CD4-positive, alpha-beta T cell treated with Interleukin-15 for 1 hour (primary cell): ENCODE measurements at regions not wholly inside any gene's neighbourhood (a gene's known extent, or its start where the extent isn't known, plus 50 kb on each side); places are given as distances from the start of the nearest gene placed in this dataset.
"Not testable (repeated sequence)": the region's sequence is repeated elsewhere in the genome, so short reads cannot be mapped to it uniquely, and the experiment has no call there.

Experiments used
- DNase-seq: peaks from one replicate; pipeline ENCODE4 v3.0.0-alpha.2; 2020

DNA sequence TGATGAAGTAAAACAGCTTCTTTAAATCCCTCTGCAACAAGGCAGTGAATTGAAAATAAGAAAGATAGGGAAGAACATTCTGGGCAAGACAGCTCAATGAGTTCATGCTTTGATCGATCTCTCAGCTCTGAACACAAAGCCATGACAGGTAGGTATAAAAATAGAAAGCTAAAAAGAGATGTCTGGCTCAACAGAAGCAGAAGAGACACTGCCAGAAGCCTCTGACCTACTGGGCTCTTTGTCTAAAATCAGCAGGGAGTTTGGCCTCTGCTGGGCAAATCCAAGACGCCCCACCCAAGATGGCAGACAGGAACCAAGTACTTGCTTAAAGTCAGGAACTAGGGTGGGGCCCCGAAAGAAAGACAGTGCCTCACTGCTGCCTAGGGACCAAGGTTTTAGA is 2684.1 kb upstream of the TPTE start:
- DNase-seq, result not testable (repeated sequence)

DNA sequence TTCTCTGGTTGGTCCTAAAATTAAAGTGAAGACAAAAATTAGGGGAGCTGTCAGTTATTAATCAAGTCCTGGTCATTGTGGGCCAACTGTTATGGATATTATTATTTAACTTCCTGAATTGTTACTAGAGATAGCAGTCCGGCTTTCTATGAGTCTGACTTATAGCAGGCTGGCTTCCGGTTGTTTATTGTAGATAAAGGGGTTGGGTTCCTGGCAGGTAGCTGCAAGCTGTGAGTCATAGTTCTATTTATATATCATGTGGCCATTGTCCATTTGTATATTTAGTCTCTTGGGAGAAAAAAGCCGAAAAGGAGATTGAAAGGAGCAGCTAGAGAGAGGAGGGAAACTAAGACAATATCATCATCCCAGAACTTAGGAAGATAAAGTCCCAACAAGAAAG is 2668.0 kb upstream of the TPTE start:
- not testable (repeated sequence) for DNase-seq

DNA sequence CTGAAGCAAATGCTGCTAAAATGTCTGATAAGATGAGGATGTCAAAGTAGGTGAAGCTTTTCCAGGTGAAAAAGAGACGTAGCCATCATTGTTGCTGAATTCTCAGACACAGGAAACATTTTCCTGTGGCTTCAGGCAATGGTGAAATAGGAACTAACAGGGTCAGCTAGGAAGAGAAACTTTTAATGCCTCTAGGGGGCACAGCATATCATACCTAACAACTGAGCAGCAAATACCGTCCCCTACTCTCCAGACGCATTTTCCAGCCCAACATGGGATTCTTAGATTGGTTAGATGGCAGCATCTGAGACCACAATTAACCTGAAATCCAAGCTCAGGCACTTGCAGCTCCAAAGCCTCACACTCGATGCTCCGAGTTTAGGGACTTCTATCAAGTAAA is 2667.5 kb upstream of the TPTE start:
- DNase-seq, result not testable (repeated sequence)
